ENCODE measurements at regions not wholly inside any gene's neighbourhood (a gene's known extent, or its start where the extent isn't known, plus 50 kb on each side); places are given as distances from the start of the nearest gene placed in this dataset.

- H3K36me3 Mint-ChIP-seq: no peaks in the 10 kb centered on the region
- no peaks in the 10 kb centered on the region for H3K36me3 ChIP-seq (ENCODE audit: control insufficient read depth in 2 of 3, insufficient read depth in 3 of 3, low read length in 3 of 3)
- no peaks in the 10 kb centered on the region for H3K4me1 Mint-ChIP-seq
- no peak overlapping the region for H3K27ac Mint-ChIP-seq
- no peaks in the 10 kb centered on the region for H3K27me3 ChIP-seq (ENCODE audit: control insufficient read depth in 2 of 2, insufficient read depth in 2 of 2, low read length in 2 of 2)
- no peak overlapping the region for H3K4me3 ChIP-seq (ENCODE audit: low read length)
- POLR2A ChIA-PET: no interaction called here
- CTCF ChIA-PET: interaction anchor here (0.6 kb wide), 1 partner anchor 23 kb away, joined by 3 read pairs; no protein-coding TSS in a partner anchor
- H3K9me3 Mint-ChIP-seq: no peaks in the 10 kb centered on the region
- no peak overlapping the region for H3K4me3 Mint-ChIP-seq
- no peaks in the 10 kb centered on the region for H3K9me3 ChIP-seq (ENCODE audit: control insufficient read depth in 2 of 3, low read length in 3 of 3)
- peaks cover 0 to 5% (median 0%) of the 10 kb centered on the region in 5 donors for H3K27me3 Mint-ChIP-seq
- H3K27ac ChIP-seq (ENCODE audit: low read depth, low read length): no peak overlapping the region
- no peak for DNase-seq
- intact Hi-C loops (cut with micrococcal nuclease): no loop called here
- no peak for ATAC-seq
- H3K4me1 ChIP-seq (ENCODE audit: control insufficient read depth in 2 of 2, insufficient read depth in 2 of 2, low read length in 2 of 2): no peaks in the 10 kb centered on the region
Observed at GRCh38 chr2:57862727-57863126, 183.9 kb upstream of the VRK2 start.

GRCh38 chr2:57864926-57865325, 181.7 kb upstream of the VRK2 start:
- Mint-ChIP-seq H3K4me3 (no peak overlapping the region), H3K27ac (no peak overlapping the region), H3K4me1 (no peaks in the 10 kb centered on the region), H3K27me3 (peaks cover 0 to 4% (median 0%) of the 10 kb centered on the region in 5 donors), H3K9me3 (no peaks in the 10 kb centered on the region), H3K36me3 (no peaks in the 10 kb centered on the region)
- ChIA-PET CTCF (no interaction called here), POLR2A (no interaction called here)
- ATAC-seq: no peak
- DNase-seq: no peak
- Histone ChIP-seq H3K27me3 (ENCODE audit: control insufficient read depth in 2 of 2, insufficient read depth in 2 of 2, low read length in 2 of 2) (no peaks in the 10 kb centered on the region), H3K4me3 (ENCODE audit: low read length) (no peak overlapping the region), H3K36me3 (ENCODE audit: control insufficient read depth in 2 of 3, insufficient read depth in 3 of 3, low read length in 3 of 3) (no peaks in the 10 kb centered on the region), H3K9me3 (ENCODE audit: control insufficient read depth in 2 of 3, low read length in 3 of 3) (no peaks in the 10 kb centered on the region), H3K4me1 (ENCODE audit: control insufficient read depth in 2 of 2, insufficient read depth in 2 of 2, low read length in 2 of 2) (no peaks in the 10 kb centered on the region), H3K27ac (ENCODE audit: low read depth, low read length) (no peak overlapping the region)
- intact Hi-C loops (cut with micrococcal nuclease): no loop called here

- POLR2A ChIA-PET: no interaction called here
- no peak for ATAC-seq
- DNase-seq: no peak
- no peak overlapping the region for H3K27ac Mint-ChIP-seq
- no peaks in the 10 kb centered on the region for H3K36me3 ChIP-seq (ENCODE audit: control insufficient read depth in 2 of 3, insufficient read depth in 3 of 3, low read length in 3 of 3)
- H3K9me3 Mint-ChIP-seq: no peaks in the 10 kb centered on the region
- CTCF ChIA-PET: no interaction called here
- H3K27me3 ChIP-seq (ENCODE audit: control insufficient read depth in 2 of 2, insufficient read depth in 2 of 2, low read length in 2 of 2): no peaks in the 10 kb centered on the region
- no peak overlapping the region for H3K4me3 ChIP-seq (ENCODE audit: low read length)
- H3K4me1 Mint-ChIP-seq: no peaks in the 10 kb centered on the region
- no peak overlapping the region for H3K4me3 Mint-ChIP-seq
- intact Hi-C loops (cut with micrococcal nuclease): no loop called here
- no peak overlapping the region for H3K27ac ChIP-seq (ENCODE audit: low read depth, low read length)
- H3K9me3 ChIP-seq (ENCODE audit: control insufficient read depth in 2 of 3, low read length in 3 of 3): no peaks in the 10 kb centered on the region
- H3K4me1 ChIP-seq (ENCODE audit: control insufficient read depth in 2 of 2, insufficient read depth in 2 of 2, low read length in 2 of 2): no peaks in the 10 kb centered on the region
- H3K36me3 Mint-ChIP-seq: no peaks in the 10 kb centered on the region
- peaks cover 0 to 4% (median 0%) of the 10 kb centered on the region in 5 donors for H3K27me3 Mint-ChIP-seq
Observed at GRCh38 chr2:57867730-57868129, 178.9 kb upstream of the VRK2 start.

GRCh38 chr2:57868619-57869139, 177.9 kb upstream of the VRK2 start:
- H3K27ac Mint-ChIP-seq: no peak overlapping the region
- Histone ChIP-seq H3K27ac (ENCODE audit: low read depth, low read length) (no peak overlapping the region), H3K36me3 (ENCODE audit: control insufficient read depth in 2 of 3, insufficient read depth in 3 of 3, low read length in 3 of 3) (no peaks in the 10 kb centered on the region), H3K4me3 (ENCODE audit: low read length) (no peak overlapping the region), H3K9me3 (ENCODE audit: control insufficient read depth in 2 of 3, low read length in 3 of 3) (no peaks in the 10 kb centered on the region), H3K27me3 (ENCODE audit: control insufficient read depth in 2 of 2, insufficient read depth in 2 of 2, low read length in 2 of 2) (no peaks in the 10 kb centered on the region), H3K4me1 (ENCODE audit: control insufficient read depth in 2 of 2, insufficient read depth in 2 of 2, low read length in 2 of 2) (no peaks in the 10 kb centered on the region)
- ATAC-seq (no peak), DNase-seq (no peak)
- H3K9me3 Mint-ChIP-seq: peaks cover 0 to 3% (median 0%) of the 10 kb centered on the region in 11 donors
- POLR2A ChIA-PET: no interaction called here
- CTCF ChIA-PET: no interaction called here
- H3K4me3 Mint-ChIP-seq: no peak overlapping the region
- H3K4me1 Mint-ChIP-seq: no peaks in the 10 kb centered on the region
- intact Hi-C loops (cut with micrococcal nuclease): no loop called here
- H3K36me3 Mint-ChIP-seq: no peaks in the 10 kb centered on the region
- H3K27me3 Mint-ChIP-seq: peaks cover 0 to 4% (median 0%) of the 10 kb centered on the region in 5 donors

GRCh38 chr2:57869758-57870344, 176.8 kb upstream of the VRK2 start:
- intact Hi-C loops (cut with micrococcal nuclease): no loop called here
- Mint-ChIP-seq H3K4me1 (no peaks in the 10 kb centered on the region), H3K9me3 (peaks cover 0 to 7% (median 0%) of the 10 kb centered on the region in 11 donors), H3K4me3 (no peak overlapping the region), H3K27ac (no peak overlapping the region), H3K27me3 (peaks cover 0 to 4% (median 0%) of the 10 kb centered on the region in 5 donors), H3K36me3 (no peaks in the 10 kb centered on the region)
- POLR2A ChIA-PET: no interaction called here
- DNase-seq (no peak), ATAC-seq (no peak)
- Histone ChIP-seq H3K36me3 (ENCODE audit: control insufficient read depth in 2 of 3, insufficient read depth in 3 of 3, low read length in 3 of 3) (no peaks in the 10 kb centered on the region), H3K27me3 (ENCODE audit: control insufficient read depth in 2 of 2, insufficient read depth in 2 of 2, low read length in 2 of 2) (no peaks in the 10 kb centered on the region), H3K27ac (ENCODE audit: low read depth, low read length) (no peak overlapping the region), H3K4me3 (ENCODE audit: low read length) (no peak overlapping the region), H3K9me3 (ENCODE audit: control insufficient read depth in 2 of 3, low read length in 3 of 3) (no peaks in the 10 kb centered on the region), H3K4me1 (ENCODE audit: control insufficient read depth in 2 of 2, insufficient read depth in 2 of 2, low read length in 2 of 2) (no peaks in the 10 kb centered on the region)
- CTCF ChIA-PET: no interaction called here

GRCh38 chr2:57876313-57876712, 170.3 kb upstream of the VRK2 start:
- peaks cover 0 to 7% (median 0%) of the 10 kb centered on the region in 11 donors for H3K9me3 Mint-ChIP-seq
- POLR2A ChIA-PET: no interaction called here
- Histone ChIP-seq H3K9me3 (ENCODE audit: control insufficient read depth in 2 of 3, low read length in 3 of 3) (no peaks in the 10 kb centered on the region), H3K36me3 (ENCODE audit: control insufficient read depth in 2 of 3, insufficient read depth in 3 of 3, low read length in 3 of 3) (no peaks in the 10 kb centered on the region), H3K4me1 (ENCODE audit: control insufficient read depth in 2 of 2, insufficient read depth in 2 of 2, low read length in 2 of 2) (no peaks in the 10 kb centered on the region), H3K4me3 (ENCODE audit: low read length) (no peak overlapping the region), H3K27me3 (ENCODE audit: control insufficient read depth in 2 of 2, insufficient read depth in 2 of 2, low read length in 2 of 2) (no peaks in the 10 kb centered on the region), H3K27ac (ENCODE audit: low read depth, low read length) (no peak overlapping the region)
- no peak overlapping the region for H3K4me3 Mint-ChIP-seq
- H3K4me1 Mint-ChIP-seq: no peaks in the 10 kb centered on the region
- CTCF ChIA-PET: no interaction called here
- DNase-seq (no peak), ATAC-seq (no peak)
- H3K27me3 Mint-ChIP-seq: no peaks in the 10 kb centered on the region
- intact Hi-C loops (cut with micrococcal nuclease): no loop called here
- no peaks in the 10 kb centered on the region for H3K36me3 Mint-ChIP-seq
- H3K27ac Mint-ChIP-seq: no peak overlapping the region

- POLR2A ChIA-PET: no interaction called here
- intact Hi-C loops (cut with micrococcal nuclease): no loop called here
Observed at GRCh38 chr2:57877811-57878170, 168.8 kb upstream of the VRK2 start.

More at GRCh38 chr2:57877811-57878170, 168.8 kb upstream of the VRK2 start:
- Mint-ChIP-seq H3K9me3 (peaks cover 0 to 7% (median 0%) of the 10 kb centered on the region in 11 donors), H3K4me1 (no peaks in the 10 kb centered on the region), H3K4me3 (no peak overlapping the region), H3K36me3 (no peaks in the 10 kb centered on the region), H3K27ac (no peak overlapping the region), H3K27me3 (no peaks in the 10 kb centered on the region)
- H3K27ac ChIP-seq (ENCODE audit: low read depth, low read length): no peak overlapping the region
- ATAC-seq: no peak
- CTCF ChIA-PET: no interaction called here
- H3K36me3 ChIP-seq (ENCODE audit: control insufficient read depth in 2 of 3, insufficient read depth in 3 of 3, low read length in 3 of 3): no peaks in the 10 kb centered on the region
- H3K4me3 ChIP-seq (ENCODE audit: low read length): no peak overlapping the region
- no peaks in the 10 kb centered on the region for H3K9me3 ChIP-seq (ENCODE audit: control insufficient read depth in 2 of 3, low read length in 3 of 3)
- H3K27me3 ChIP-seq (ENCODE audit: control insufficient read depth in 2 of 2, insufficient read depth in 2 of 2, low read length in 2 of 2): no peaks in the 10 kb centered on the region
- no peaks in the 10 kb centered on the region for H3K4me1 ChIP-seq (ENCODE audit: control insufficient read depth in 2 of 2, insufficient read depth in 2 of 2, low read length in 2 of 2)
- DNase-seq: no peak

Data from naive thymus-derived CD4-positive, alpha-beta T cell (primary cell).